ENCODE measurements at regions not wholly inside any gene's neighbourhood (a gene's known extent, or its start where the extent isn't known, plus 50 kb on each side); places are given as distances from the start of the nearest gene placed in this dataset.

- no peak overlapping the region for H3K27ac ChIP-seq (ENCODE audit: low read depth, low read length)
- no peaks in the 10 kb centered on the region for H3K4me1 ChIP-seq (ENCODE audit: insufficient read depth, low read length)
- H3K27me3 ChIP-seq (ENCODE audit: control insufficient read depth in 1 of 2, insufficient read depth in 2 of 2, low read length in 2 of 2): no peaks in the 10 kb centered on the region
- no peaks in the 10 kb centered on the region for H3K36me3 ChIP-seq (ENCODE audit: insufficient read depth, low read length)
- no peaks in the 10 kb centered on the region for H3K9me3 ChIP-seq (ENCODE audit: low read length)
- no peak overlapping the region for H3K9ac ChIP-seq (ENCODE audit: low read length)
- no peak overlapping the region for H3K4me3 ChIP-seq (ENCODE audit: low read depth in 1 of 2, low read length in 2 of 2)
These were observed 249.5 kb downstream of the RPS24 start for GRCh38 chr10:78283069-78283682.

GRCh38 chr10:78284381-78284780 is 250.7 kb downstream of the RPS24 start:
- no peak overlapping the region for H3K9ac ChIP-seq (ENCODE audit: low read length)
- H3K27me3 ChIP-seq (ENCODE audit: control insufficient read depth in 1 of 2, insufficient read depth in 2 of 2, low read length in 2 of 2): no peaks in the 10 kb centered on the region
- no peak overlapping the region for H3K4me3 ChIP-seq (ENCODE audit: low read depth in 1 of 2, low read length in 2 of 2)
- H3K36me3 ChIP-seq (ENCODE audit: insufficient read depth, low read length): no peaks in the 10 kb centered on the region
- H3K4me1 ChIP-seq (ENCODE audit: insufficient read depth, low read length): no peaks in the 10 kb centered on the region
- H3K9me3 ChIP-seq (ENCODE audit: low read length): no peaks in the 10 kb centered on the region
- H3K27ac ChIP-seq (ENCODE audit: low read depth, low read length): no peak overlapping the region

GRCh38 chr10:78285226-78285625 is 251.6 kb downstream of the RPS24 start:
- H3K9me3 ChIP-seq (ENCODE audit: low read length): no peaks in the 10 kb centered on the region
- no peaks in the 10 kb centered on the region for H3K4me1 ChIP-seq (ENCODE audit: insufficient read depth, low read length)
- H3K27me3 ChIP-seq (ENCODE audit: control insufficient read depth in 1 of 2, insufficient read depth in 2 of 2, low read length in 2 of 2): no peaks in the 10 kb centered on the region
- H3K27ac ChIP-seq (ENCODE audit: low read depth, low read length): no peak overlapping the region
- no peaks in the 10 kb centered on the region for H3K36me3 ChIP-seq (ENCODE audit: insufficient read depth, low read length)
- no peak overlapping the region for H3K4me3 ChIP-seq (ENCODE audit: low read depth in 1 of 2, low read length in 2 of 2)
- H3K9ac ChIP-seq (ENCODE audit: low read length): no peak overlapping the region

GRCh38 chr10:78286186-78286585 is 252.5 kb downstream of the RPS24 start:
- Histone ChIP-seq H3K9ac (ENCODE audit: low read length) (no peak overlapping the region), H3K36me3 (ENCODE audit: insufficient read depth, low read length) (no peaks in the 10 kb centered on the region), H3K4me3 (ENCODE audit: low read depth in 1 of 2, low read length in 2 of 2) (no peak overlapping the region), H3K27me3 (ENCODE audit: control insufficient read depth in 1 of 2, insufficient read depth in 2 of 2, low read length in 2 of 2) (no peaks in the 10 kb centered on the region), H3K4me1 (ENCODE audit: insufficient read depth, low read length) (no peaks in the 10 kb centered on the region), H3K9me3 (ENCODE audit: low read length) (no peaks in the 10 kb centered on the region), H3K27ac (ENCODE audit: low read depth, low read length) (no peak overlapping the region)

GRCh38 chr10:78286668-78287067 is 253.0 kb downstream of the RPS24 start:
- Histone ChIP-seq H3K9ac (ENCODE audit: low read length) (no peak overlapping the region), H3K27ac (ENCODE audit: low read depth, low read length) (no peak overlapping the region), H3K36me3 (ENCODE audit: insufficient read depth, low read length) (no peaks in the 10 kb centered on the region), H3K4me1 (ENCODE audit: insufficient read depth, low read length) (no peaks in the 10 kb centered on the region), H3K9me3 (ENCODE audit: low read length) (no peaks in the 10 kb centered on the region), H3K27me3 (ENCODE audit: control insufficient read depth in 1 of 2, insufficient read depth in 2 of 2, low read length in 2 of 2) (no peaks in the 10 kb centered on the region), H3K4me3 (ENCODE audit: low read depth in 1 of 2, low read length in 2 of 2) (no peak overlapping the region)

GRCh38 chr10:78287618-78288017 is 254.0 kb downstream of the RPS24 start:
- no peaks in the 10 kb centered on the region for H3K4me1 ChIP-seq (ENCODE audit: insufficient read depth, low read length)
- no peak overlapping the region for H3K9ac ChIP-seq (ENCODE audit: low read length)
- no peaks in the 10 kb centered on the region for H3K36me3 ChIP-seq (ENCODE audit: insufficient read depth, low read length)
- no peak overlapping the region for H3K4me3 ChIP-seq (ENCODE audit: low read depth in 1 of 2, low read length in 2 of 2)
- no peaks in the 10 kb centered on the region for H3K27me3 ChIP-seq (ENCODE audit: control insufficient read depth in 1 of 2, insufficient read depth in 2 of 2, low read length in 2 of 2)
- no peaks in the 10 kb centered on the region for H3K9me3 ChIP-seq (ENCODE audit: low read length)
- H3K27ac ChIP-seq (ENCODE audit: low read depth, low read length): no peak overlapping the region

GRCh38 chr10:78288663-78289062 is 255.0 kb downstream of the RPS24 start:
- Histone ChIP-seq H3K4me1 (ENCODE audit: insufficient read depth, low read length) (no peaks in the 10 kb centered on the region), H3K27ac (ENCODE audit: low read depth, low read length) (no peak overlapping the region), H3K4me3 (ENCODE audit: low read depth in 1 of 2, low read length in 2 of 2) (no peak overlapping the region), H3K36me3 (ENCODE audit: insufficient read depth, low read length) (no peaks in the 10 kb centered on the region), H3K9me3 (ENCODE audit: low read length) (no peaks in the 10 kb centered on the region), H3K9ac (ENCODE audit: low read length) (no peak overlapping the region), H3K27me3 (ENCODE audit: control insufficient read depth in 1 of 2, insufficient read depth in 2 of 2, low read length in 2 of 2) (no peaks in the 10 kb centered on the region)

- Histone ChIP-seq H3K4me3 (ENCODE audit: low read depth in 1 of 2, low read length in 2 of 2) (no peak overlapping the region), H3K27ac (ENCODE audit: low read depth, low read length) (no peak overlapping the region), H3K36me3 (ENCODE audit: insufficient read depth, low read length) (no peaks in the 10 kb centered on the region), H3K27me3 (ENCODE audit: control insufficient read depth in 1 of 2, insufficient read depth in 2 of 2, low read length in 2 of 2) (no peaks in the 10 kb centered on the region), H3K9me3 (ENCODE audit: low read length) (no peaks in the 10 kb centered on the region), H3K4me1 (ENCODE audit: insufficient read depth, low read length) (peaks cover 8% of the 10 kb centered on the region), H3K9ac (ENCODE audit: low read length) (no peak overlapping the region)
These were observed 256.6 kb downstream of the RPS24 start for GRCh38 chr10:78290131-78290750.

- Histone ChIP-seq H3K9me3 (ENCODE audit: low read length) (no peaks in the 10 kb centered on the region), H3K36me3 (ENCODE audit: insufficient read depth, low read length) (no peaks in the 10 kb centered on the region), H3K4me3 (ENCODE audit: low read depth in 1 of 2, low read length in 2 of 2) (no peak overlapping the region), H3K27me3 (ENCODE audit: control insufficient read depth in 1 of 2, insufficient read depth in 2 of 2, low read length in 2 of 2) (no peaks in the 10 kb centered on the region), H3K9ac (ENCODE audit: low read length) (no peak overlapping the region), H3K4me1 (ENCODE audit: insufficient read depth, low read length) (peaks cover 8% of the 10 kb centered on the region), H3K27ac (ENCODE audit: low read depth, low read length) (no peak overlapping the region)
These were observed 258.1 kb downstream of the RPS24 start for GRCh38 chr10:78291722-78292121.

- H3K4me3 ChIP-seq (ENCODE audit: low read depth in 1 of 2, low read length in 2 of 2): no peak overlapping the region
- H3K9me3 ChIP-seq (ENCODE audit: low read length): no peaks in the 10 kb centered on the region
- H3K4me1 ChIP-seq (ENCODE audit: insufficient read depth, low read length): peaks cover 8% of the 10 kb centered on the region
- no peak overlapping the region for H3K27ac ChIP-seq (ENCODE audit: low read depth, low read length)
- H3K27me3 ChIP-seq (ENCODE audit: control insufficient read depth in 1 of 2, insufficient read depth in 2 of 2, low read length in 2 of 2): no peaks in the 10 kb centered on the region
- no peak overlapping the region for H3K9ac ChIP-seq (ENCODE audit: low read length)
- no peaks in the 10 kb centered on the region for H3K36me3 ChIP-seq (ENCODE audit: insufficient read depth, low read length)
These were observed 258.8 kb downstream of the RPS24 start for GRCh38 chr10:78292250-78292981.

GRCh38 chr10:78292982-78293865 is 259.6 kb downstream of the RPS24 start:
- Histone ChIP-seq H3K27ac (ENCODE audit: low read depth, low read length) (peak overlapping the region; percentile 24), H3K27me3 (ENCODE audit: control insufficient read depth in 1 of 2, insufficient read depth in 2 of 2, low read length in 2 of 2) (no peaks in the 10 kb centered on the region), H3K4me1 (ENCODE audit: insufficient read depth, low read length) (peaks cover 8% of the 10 kb centered on the region), H3K9me3 (ENCODE audit: low read length) (no peaks in the 10 kb centered on the region), H3K4me3 (ENCODE audit: low read depth in 1 of 2, low read length in 2 of 2) (no peak overlapping the region), H3K9ac (ENCODE audit: low read length) (no peak overlapping the region), H3K36me3 (ENCODE audit: insufficient read depth, low read length) (no peaks in the 10 kb centered on the region)
